ENCODE measurements at regions not wholly inside any gene's neighbourhood (a gene's known extent, or its start where the extent isn't known, plus 50 kb on each side); places are given as distances from the start of the nearest gene placed in this dataset.

GRCh38 chr15:35254062-35254461 lies 169.0 kb upstream of the NANOGP8 start:
- TF ChIP-seq CTCF (conservative IDR thresholded peaks at IDR 0.05; ENCODE audit: low read depth, low read length) (no peak), EZH2phosphoT487 (IDR thresholded peaks at IDR 0.05; ENCODE audit: borderline replicate concordance, low read length) (no peak)

All from PC-3 (cell line).